ENCODE measurements at regions not wholly inside any gene's neighbourhood (a gene's known extent, or its start where the extent isn't known, plus 50 kb on each side); places are given as distances from the start of the nearest gene placed in this dataset.

GRCh38 chr13:70732611-70733010 lies 624.4 kb upstream of the KLHL1 start:
- TF ChIP-seq TARDBP (CRISPR knock-in tag; IDR thresholded peaks at IDR 0.05): no peak
- no peak for TF ChIP-seq THRA (CRISPR knock-in tag; IDR thresholded peaks at IDR 0.05; ENCODE audit: borderline replicate concordance)
- TF ChIP-seq BRF2 (CRISPR knock-in tag; IDR thresholded peaks at IDR 0.05): no peak
- TF ChIP-seq HDAC1 (CRISPR knock-in tag; IDR thresholded peaks at IDR 0.05): no peak
- TF ChIP-seq NBN (conservative IDR thresholded peaks at IDR 0.05): no peak
- TF ChIP-seq RCOR2 (CRISPR knock-in tag; IDR thresholded peaks at IDR 0.05): no peak
- TF ChIP-seq NCOA5 (CRISPR knock-in tag; IDR thresholded peaks at IDR 0.05): no peak
- TF ChIP-seq THYN1 (CRISPR knock-in tag; IDR thresholded peaks at IDR 0.05; ENCODE audit: borderline replicate concordance, low read depth): no peak
- TF ChIP-seq CTCF (CRISPR knock-in tag; IDR thresholded peaks at IDR 0.05): no peak
- no peak for TF ChIP-seq TSC22D2 (CRISPR knock-in tag; IDR thresholded peaks at IDR 0.05; ENCODE audit: borderline replicate concordance)
